Activated naive CD4-positive, alpha-beta T cell treated with anti-CD3 and anti-CD28 coated beads, Interleukin-2, amount 50 U/mL, for 24 hours (primary cell): ENCODE measurements at regions not wholly inside any gene's neighbourhood (a gene's known extent, or its start where the extent isn't known, plus 50 kb on each side); places are given as distances from the start of the nearest gene placed in this dataset.
"Not testable (repeated sequence)": the region's sequence is repeated elsewhere in the genome, so short reads cannot be mapped to it uniquely, and the experiment has no call there.

ENCODE experiments used
- H3K27ac Mint-ChIP-seq: one replicate; pipeline ENCODE4 v1.8.0; 2021; ENCODE audit warnings: mild to moderate bottlenecking, mixed read lengths
- H3K27me3 Mint-ChIP-seq: one replicate; pipeline ENCODE4 v1.8.0; 2021; ENCODE audit warnings: mixed read lengths
- H3K36me3 Mint-ChIP-seq: one replicate; pipeline ENCODE4 v1.8.0; 2021; ENCODE audit warnings: mixed read lengths
- H3K4me1 Mint-ChIP-seq: one replicate; pipeline ENCODE4 v1.8.0; 2021; ENCODE audit warnings: mixed read lengths
- H3K4me3 Mint-ChIP-seq: one replicate; pipeline ENCODE4 v1.8.0; 2021; ENCODE audit warnings: mild to moderate bottlenecking, mixed read lengths
- H3K9me3 Mint-ChIP-seq: one replicate; pipeline ENCODE4 v1.8.0; 2021; ENCODE audit warnings: mixed read lengths

- peaks cover 6% of the 10 kb centered on the region for H3K27me3 Mint-ChIP-seq
- H3K36me3 Mint-ChIP-seq = no peaks in the 10 kb centered on the region
- H3K27ac Mint-ChIP-seq = no peak overlapping the region
- H3K4me3 Mint-ChIP-seq = no peak overlapping the region
- no peaks in the 10 kb centered on the region for H3K9me3 Mint-ChIP-seq
- H3K4me1 Mint-ChIP-seq = no peaks in the 10 kb centered on the region
Measured at GRCh38 chr5:36403632-36404311, 102.1 kb upstream of the RANBP3L start.

DNA sequence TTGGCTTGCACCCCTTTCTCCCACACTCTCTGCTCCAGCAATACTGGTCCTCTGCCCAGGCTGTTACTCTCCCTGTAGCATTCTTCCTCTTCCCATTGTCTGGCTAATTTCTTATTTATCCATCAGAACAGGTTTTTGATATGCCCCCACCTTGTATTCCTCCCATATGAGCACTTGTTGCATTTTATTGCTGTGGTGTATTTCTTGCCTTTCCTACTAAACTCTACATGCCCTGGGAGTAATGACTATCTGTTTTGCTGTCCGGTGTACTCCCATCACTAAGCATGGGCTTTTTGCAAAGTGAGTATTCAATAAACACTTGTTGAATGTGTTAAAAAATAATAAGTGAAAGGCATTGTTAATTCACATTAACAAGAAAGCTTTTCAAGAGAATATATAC, 104.3 kb upstream of the RANBP3L start:
- H3K27me3 Mint-ChIP-seq = peaks cover 6% of the 10 kb centered on the region
- no peaks in the 10 kb centered on the region for H3K4me1 Mint-ChIP-seq
- no peak overlapping the region for H3K27ac Mint-ChIP-seq
- H3K9me3 Mint-ChIP-seq = peaks cover 5% of the 10 kb centered on the region
- no peak overlapping the region for H3K4me3 Mint-ChIP-seq
- no peaks in the 10 kb centered on the region for H3K36me3 Mint-ChIP-seq

- no peak overlapping the region for H3K27ac Mint-ChIP-seq
- peaks cover 5% of the 10 kb centered on the region for H3K9me3 Mint-ChIP-seq
- no peak overlapping the region for H3K4me3 Mint-ChIP-seq
- H3K36me3 Mint-ChIP-seq = no peaks in the 10 kb centered on the region
- peaks cover 6% of the 10 kb centered on the region for H3K27me3 Mint-ChIP-seq
- no peaks in the 10 kb centered on the region for H3K4me1 Mint-ChIP-seq
Measured at GRCh38 chr5:36407396-36407795, 105.7 kb upstream of the RANBP3L start.

- H3K36me3 Mint-ChIP-seq, H3K4me3 Mint-ChIP-seq, H3K9me3 Mint-ChIP-seq, H3K4me1 Mint-ChIP-seq, H3K27ac Mint-ChIP-seq, H3K27me3 Mint-ChIP-seq: not testable (repeated sequence)
Measured at GRCh38 chr5:36409711-36410110, 108.0 kb upstream of the RANBP3L start.

GRCh38 chr5:36410672-36411071, 109.0 kb upstream of the RANBP3L start:
- H3K4me1 Mint-ChIP-seq, H3K9me3 Mint-ChIP-seq, H3K27ac Mint-ChIP-seq, H3K36me3 Mint-ChIP-seq, H3K27me3 Mint-ChIP-seq, H3K4me3 Mint-ChIP-seq: not testable (repeated sequence)

GRCh38 chr5:36414869-36415282, 113.2 kb upstream of the RANBP3L start:
- H3K27me3 Mint-ChIP-seq = peaks cover 6% of the 10 kb centered on the region
- H3K36me3 Mint-ChIP-seq = no peaks in the 10 kb centered on the region
- no peaks in the 10 kb centered on the region for H3K4me1 Mint-ChIP-seq
- peaks cover 3% of the 10 kb centered on the region for H3K9me3 Mint-ChIP-seq
- no peak overlapping the region for H3K27ac Mint-ChIP-seq
- no peak overlapping the region for H3K4me3 Mint-ChIP-seq

- no peaks in the 10 kb centered on the region for H3K4me1 Mint-ChIP-seq
- no peaks in the 10 kb centered on the region for H3K9me3 Mint-ChIP-seq
- no peak overlapping the region for H3K4me3 Mint-ChIP-seq
- H3K27ac Mint-ChIP-seq = no peak overlapping the region
- peaks cover 6% of the 10 kb centered on the region for H3K27me3 Mint-ChIP-seq
- H3K36me3 Mint-ChIP-seq = no peaks in the 10 kb centered on the region
Measured at GRCh38 chr5:36416605-36417004, 114.9 kb upstream of the RANBP3L start.

GRCh38 chr5:36417221-36417620, 115.5 kb upstream of the RANBP3L start:
- H3K4me1 Mint-ChIP-seq = no peaks in the 10 kb centered on the region
- no peaks in the 10 kb centered on the region for H3K36me3 Mint-ChIP-seq
- peaks cover 6% of the 10 kb centered on the region for H3K27me3 Mint-ChIP-seq
- no peak overlapping the region for H3K27ac Mint-ChIP-seq
- no peaks in the 10 kb centered on the region for H3K9me3 Mint-ChIP-seq
- H3K4me3 Mint-ChIP-seq = no peak overlapping the region

DNA sequence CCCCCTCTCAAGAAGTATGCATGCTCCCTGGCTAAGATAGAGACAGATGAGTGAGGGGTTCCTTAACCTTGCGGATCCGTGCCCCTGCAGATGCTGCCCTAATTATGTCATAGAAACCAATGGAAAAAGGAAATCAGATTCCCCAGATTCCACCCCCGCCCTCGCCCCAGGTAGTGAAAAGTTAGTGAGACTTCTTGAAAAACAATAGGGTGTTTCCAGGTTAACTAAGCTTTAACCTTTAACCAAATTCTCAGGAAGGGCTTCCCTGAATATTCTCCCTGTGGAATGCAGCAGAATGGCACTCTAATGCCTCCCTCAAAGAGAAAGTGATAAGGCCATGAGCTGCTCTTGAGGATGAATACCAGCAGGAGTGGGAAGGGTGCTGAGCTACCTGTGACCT, 116.0 kb upstream of the RANBP3L start:
- peaks cover 3% of the 10 kb centered on the region for H3K27me3 Mint-ChIP-seq
- H3K27ac Mint-ChIP-seq = no peak overlapping the region
- no peaks in the 10 kb centered on the region for H3K36me3 Mint-ChIP-seq
- no peak overlapping the region for H3K4me3 Mint-ChIP-seq
- no peaks in the 10 kb centered on the region for H3K4me1 Mint-ChIP-seq
- H3K9me3 Mint-ChIP-seq = no peaks in the 10 kb centered on the region

- Mint-ChIP-seq H3K4me1 (no peaks in the 10 kb centered on the region), H3K27ac (no peak overlapping the region), H3K36me3 (no peaks in the 10 kb centered on the region), H3K27me3 (no peaks in the 10 kb centered on the region), H3K9me3 (no peaks in the 10 kb centered on the region), H3K4me3 (no peak overlapping the region)
Measured at GRCh38 chr5:36418152-36418979, 116.7 kb upstream of the RANBP3L start.

- H3K27ac Mint-ChIP-seq = no peak overlapping the region
- H3K36me3 Mint-ChIP-seq = no peaks in the 10 kb centered on the region
- H3K4me1 Mint-ChIP-seq = no peaks in the 10 kb centered on the region
Measured at GRCh38 chr5:36421256-36421655, 119.6 kb upstream of the RANBP3L start.

DNA sequence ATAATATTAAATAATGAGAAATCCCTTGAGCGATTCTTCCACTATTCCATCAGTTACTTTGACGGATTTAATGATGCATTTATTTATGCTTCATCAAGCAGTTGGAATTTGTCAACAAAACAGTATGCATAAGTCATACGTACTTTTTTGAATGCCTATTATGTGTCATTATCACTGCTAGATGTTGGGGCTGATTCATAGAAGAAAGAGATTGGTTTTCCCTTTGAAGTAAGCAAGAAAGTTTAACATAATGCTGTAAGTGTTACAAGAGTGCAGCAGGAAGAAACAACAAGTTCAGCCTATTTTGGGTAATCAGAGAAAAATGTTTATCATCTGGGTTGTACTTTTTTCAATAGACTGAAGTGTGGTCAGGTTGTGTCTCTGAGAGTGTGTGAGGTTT, 121.2 kb upstream of the RANBP3L start:
- H3K4me1 Mint-ChIP-seq = no peaks in the 10 kb centered on the region
- no peaks in the 10 kb centered on the region for H3K36me3 Mint-ChIP-seq
- H3K27me3 Mint-ChIP-seq = no peaks in the 10 kb centered on the region
- no peak overlapping the region for H3K27ac Mint-ChIP-seq
- no peak overlapping the region for H3K4me3 Mint-ChIP-seq
- no peaks in the 10 kb centered on the region for H3K9me3 Mint-ChIP-seq

More at GRCh38 chr5:36421256-36421655, 119.6 kb upstream of the RANBP3L start:
- Mint-ChIP-seq H3K9me3 (no peaks in the 10 kb centered on the region), H3K4me3 (no peak overlapping the region), H3K27me3 (no peaks in the 10 kb centered on the region)

- no peak overlapping the region for H3K4me3 Mint-ChIP-seq
- H3K9me3 Mint-ChIP-seq = no peaks in the 10 kb centered on the region
- H3K27me3 Mint-ChIP-seq = no peaks in the 10 kb centered on the region
- no peak overlapping the region for H3K27ac Mint-ChIP-seq
- H3K4me1 Mint-ChIP-seq = no peaks in the 10 kb centered on the region
- no peaks in the 10 kb centered on the region for H3K36me3 Mint-ChIP-seq
Measured at GRCh38 chr5:36423578-36424307, 122.0 kb upstream of the RANBP3L start.

- not testable (repeated sequence) for H3K9me3 Mint-ChIP-seq, H3K4me3 Mint-ChIP-seq, H3K27me3 Mint-ChIP-seq, H3K4me1 Mint-ChIP-seq, H3K36me3 Mint-ChIP-seq, H3K27ac Mint-ChIP-seq
Measured at GRCh38 chr5:36426070-36426469, 124.4 kb upstream of the RANBP3L start.

GRCh38 chr5:36435516-36435915, 133.8 kb upstream of the RANBP3L start:
- no peak overlapping the region for H3K4me3 Mint-ChIP-seq
- no peak overlapping the region for H3K27ac Mint-ChIP-seq
- no peaks in the 10 kb centered on the region for H3K9me3 Mint-ChIP-seq
- H3K36me3 Mint-ChIP-seq = no peaks in the 10 kb centered on the region
- no peaks in the 10 kb centered on the region for H3K4me1 Mint-ChIP-seq
- peaks cover 10% of the 10 kb centered on the region for H3K27me3 Mint-ChIP-seq

- Mint-ChIP-seq H3K27ac (no peak overlapping the region), H3K4me1 (no peaks in the 10 kb centered on the region), H3K27me3 (peaks cover 5% of the 10 kb centered on the region), H3K4me3 (no peak overlapping the region), H3K36me3 (no peaks in the 10 kb centered on the region), H3K9me3 (no peaks in the 10 kb centered on the region)
Measured at GRCh38 chr5:36436306-36436705, 134.6 kb upstream of the RANBP3L start.
